ENCODE measurements at regions not wholly inside any gene's neighbourhood (a gene's known extent, or its start where the extent isn't known, plus 50 kb on each side); places are given as distances from the start of the nearest gene placed in this dataset.
A peak's percentile ranks its signal among the peaks of the same experiment; 100 is the strongest.

DNA sequence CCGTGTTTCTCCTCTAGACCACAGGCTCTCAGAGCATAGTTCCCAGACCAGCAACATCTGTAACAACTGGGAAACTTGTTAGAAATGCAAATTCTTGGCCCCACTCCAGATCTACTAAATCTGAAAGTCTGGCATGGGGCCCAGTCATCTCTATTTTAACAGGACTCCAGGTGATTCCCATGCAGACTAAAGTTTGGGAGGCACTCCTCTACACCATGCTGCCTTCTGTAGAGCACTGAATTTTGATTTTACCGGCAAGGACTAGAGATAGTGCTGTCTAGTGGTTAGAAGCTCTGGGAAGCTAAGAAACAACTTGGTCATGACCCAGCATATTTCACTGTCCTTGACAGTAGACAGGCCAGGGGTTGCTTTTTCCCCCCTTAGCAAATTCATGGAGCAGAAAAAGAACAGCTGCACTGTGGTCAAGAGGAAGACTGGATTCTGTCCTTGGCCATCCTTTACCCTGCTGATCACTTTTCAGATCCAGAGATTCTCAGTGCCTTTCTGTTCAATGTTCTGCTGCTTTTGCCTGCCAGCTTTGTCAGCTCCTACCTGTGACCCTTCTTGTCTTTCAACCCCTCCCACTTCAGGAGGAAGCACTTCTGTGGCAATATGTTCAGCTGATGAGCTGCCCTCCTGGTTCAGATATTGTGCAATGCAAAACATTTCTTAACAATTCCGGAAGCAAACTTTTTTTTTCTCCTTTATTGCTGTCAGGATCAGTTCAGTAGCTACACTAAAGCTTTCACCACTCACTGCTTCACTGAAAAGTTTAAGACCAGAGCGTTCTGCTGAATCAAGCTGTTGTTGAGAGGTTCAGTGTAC, 133.8 kb upstream of the NUDT4 start:
- TF ChIP-seq POLR2A (IDR thresholded peaks at IDR 0.05) (no peak), EP300 (IDR thresholded peaks at IDR 0.05) (no peak)
- TF ChIP-seq, protein P1, sequence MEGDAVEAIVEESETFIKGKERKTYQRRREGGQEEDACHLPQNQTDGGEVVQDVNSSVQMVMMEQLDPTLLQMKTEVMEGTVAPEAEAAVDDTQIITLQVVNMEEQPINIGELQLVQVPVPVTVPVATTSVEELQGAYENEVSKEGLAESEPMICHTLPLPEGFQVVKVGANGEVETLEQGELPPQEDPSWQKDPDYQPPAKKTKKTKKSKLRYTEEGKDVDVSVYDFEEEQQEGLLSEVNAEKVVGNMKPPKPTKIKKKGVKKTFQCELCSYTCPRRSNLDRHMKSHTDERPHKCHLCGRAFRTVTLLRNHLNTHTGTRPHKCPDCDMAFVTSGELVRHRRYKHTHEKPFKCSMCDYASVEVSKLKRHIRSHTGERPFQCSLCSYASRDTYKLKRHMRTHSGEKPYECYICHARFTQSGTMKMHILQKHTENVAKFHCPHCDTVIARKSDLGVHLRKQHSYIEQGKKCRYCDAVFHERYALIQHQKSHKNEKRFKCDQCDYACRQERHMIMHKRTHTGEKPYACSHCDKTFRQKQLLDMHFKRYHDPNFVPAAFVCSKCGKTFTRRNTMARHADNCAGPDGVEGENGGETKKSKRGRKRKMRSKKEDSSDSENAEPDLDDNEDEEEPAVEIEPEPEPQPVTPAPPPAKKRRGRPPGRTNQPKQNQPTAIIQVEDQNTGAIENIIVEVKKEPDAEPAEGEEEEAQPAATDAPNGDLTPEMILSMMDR (IDR thresholded peaks at IDR 0.05): no peak
- Histone ChIP-seq H3K4me3 (no peak overlapping the region), H3K27me3 (no peaks in the 10 kb centered on the region), H3K4me1 (ENCODE audit: insufficient read depth) (peaks cover 10% of the 10 kb centered on the region), H3K27ac (no peak overlapping the region), H3K9me3 (no peaks in the 10 kb centered on the region), H3K36me3 (no peaks in the 10 kb centered on the region)
- intact Hi-C loops (cut with DNase I): loop anchor here in 1 of 4 donors (10.0 kb wide), 1 partner anchor 119 kb away; no protein-coding TSS in a partner anchor
- 18 to 28% (median 25%) methylated on average over 4 of the region's 4 CpGs for WGBS, 3 donors
- DNase-seq: peak in 2 of 5 donors; percentile 40 to 57

DNA sequence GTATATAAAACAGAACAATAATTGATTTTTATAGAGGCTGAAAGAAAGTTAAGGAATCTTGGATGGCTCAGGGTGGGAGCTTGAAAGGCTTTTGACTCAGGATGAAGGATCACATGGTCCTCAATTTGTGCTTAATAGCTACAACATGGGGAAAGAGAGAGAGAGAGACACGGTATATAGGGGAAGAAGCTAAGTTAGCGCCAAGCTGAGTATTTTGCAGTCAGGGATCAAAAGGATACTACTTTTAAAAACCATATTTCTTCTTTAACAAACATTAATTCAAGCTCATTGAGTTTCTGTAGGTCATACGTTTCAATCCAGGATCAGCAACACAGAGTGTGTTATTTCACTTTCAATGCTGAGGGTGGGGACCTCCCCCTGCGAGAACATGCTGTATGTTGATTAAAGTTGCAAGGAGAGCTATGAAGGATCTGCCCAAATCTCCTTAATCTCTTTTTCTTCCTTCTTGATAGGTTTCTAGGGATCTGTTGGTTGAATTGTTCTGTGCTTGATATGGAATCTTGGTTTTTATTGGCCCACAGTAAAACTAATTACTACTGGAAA, 133.1 kb upstream of the NUDT4 start:
- DNase-seq: no peak
- Histone ChIP-seq H3K4me1 (ENCODE audit: insufficient read depth) (peaks cover 10% of the 10 kb centered on the region), H3K36me3 (no peaks in the 10 kb centered on the region), H3K4me3 (no peak overlapping the region), H3K27me3 (no peaks in the 10 kb centered on the region), H3K9me3 (no peaks in the 10 kb centered on the region), H3K27ac (no peak overlapping the region)
- intact Hi-C loops (cut with DNase I): loop anchor here in 1 of 4 donors (10.0 kb wide), 1 partner anchor 120 kb away; no protein-coding TSS in a partner anchor
- TF ChIP-seq EP300 (IDR thresholded peaks at IDR 0.05) (no peak), POLR2A (IDR thresholded peaks at IDR 0.05) (no peak)
- TF ChIP-seq, protein P1 (IDR thresholded peaks at IDR 0.05): no peak
- 75 to 84% (median 83%) methylated on average over 4 of the region's 4 CpGs for WGBS, 3 donors

DNA sequence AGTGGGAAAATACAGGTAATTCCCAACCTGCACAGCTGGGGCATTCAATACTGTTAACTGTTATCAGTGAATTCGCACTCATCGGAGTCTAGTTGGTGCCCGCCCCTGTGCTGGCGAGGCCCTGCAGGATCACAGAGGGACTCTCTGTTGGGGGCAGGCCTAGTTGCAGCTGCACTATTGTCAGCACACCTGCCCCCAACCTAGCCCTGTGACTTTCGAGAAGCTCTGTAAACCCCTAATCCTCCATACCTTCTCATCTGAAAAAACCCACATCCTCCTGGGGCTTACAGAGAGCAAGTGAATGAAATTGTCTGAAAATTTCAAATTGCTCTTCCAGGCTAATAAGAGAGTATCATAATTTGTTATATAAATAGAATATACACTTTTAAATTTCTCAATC, 132.2 kb upstream of the NUDT4 start:
- WGBS, 3 donors: 95 to 99% (median 96%) methylated on average over 5 of the region's 5 CpGs
- H3K36me3 ChIP-seq: no peaks in the 10 kb centered on the region
- no peak overlapping the region for H3K4me3 ChIP-seq
- TF ChIP-seq, protein P1 (IDR thresholded peaks at IDR 0.05): no peak
- TF ChIP-seq EP300 (IDR thresholded peaks at IDR 0.05): no peak
- no peak for TF ChIP-seq POLR2A (IDR thresholded peaks at IDR 0.05)
- H3K27me3 ChIP-seq: no peaks in the 10 kb centered on the region
- H3K27ac ChIP-seq: no peak overlapping the region
- intact Hi-C loops (cut with DNase I): loop anchor here in 1 of 4 donors (10.0 kb wide), 1 partner anchor 121 kb away; no protein-coding TSS in a partner anchor
- peaks cover 10% of the 10 kb centered on the region for H3K4me1 ChIP-seq (ENCODE audit: insufficient read depth)
- DNase-seq: no peak
- no peaks in the 10 kb centered on the region for H3K9me3 ChIP-seq

DNA sequence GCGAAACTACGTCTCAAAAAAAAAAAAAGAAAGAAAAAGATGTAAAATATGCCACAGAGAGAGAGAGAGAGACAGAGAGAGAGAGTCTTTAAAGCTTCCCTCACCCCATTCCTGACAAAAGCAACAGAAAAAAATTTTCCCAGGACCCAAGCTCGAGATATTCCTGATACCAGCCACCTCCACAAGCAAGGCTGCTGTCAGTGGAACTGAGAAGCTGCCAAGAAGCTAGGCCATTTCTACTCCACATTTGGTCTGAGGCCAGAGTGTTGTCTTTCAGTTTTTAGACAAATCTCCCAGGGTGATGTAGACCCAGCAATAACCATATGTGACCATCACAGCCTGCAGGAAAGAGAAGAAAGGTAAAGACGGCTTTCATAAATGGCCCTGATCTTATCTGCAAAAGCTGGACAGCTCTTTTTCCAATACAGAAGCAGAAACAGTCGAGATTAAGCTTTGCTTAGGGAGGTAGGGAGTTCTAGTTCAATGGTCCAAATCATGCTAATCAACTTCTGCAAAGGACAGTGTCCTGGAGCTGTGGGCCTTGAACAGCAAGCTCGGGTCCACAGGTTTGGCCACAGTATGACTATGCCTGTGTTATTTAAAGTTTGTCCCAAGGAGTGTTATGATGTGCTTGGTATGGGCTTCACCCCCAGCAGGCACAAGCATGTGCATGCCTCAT, 130.3 kb upstream of the NUDT4 start:
- Histone ChIP-seq H3K4me3 (no peak overlapping the region), H3K4me1 (ENCODE audit: insufficient read depth) (peaks cover 10% of the 10 kb centered on the region), H3K27me3 (no peaks in the 10 kb centered on the region), H3K27ac (no peak overlapping the region), H3K9me3 (no peaks in the 10 kb centered on the region), H3K36me3 (no peaks in the 10 kb centered on the region)
- no peak for DNase-seq
- WGBS, 3 donors: 32 to 66% (median 54%) methylated on average over 6 of the region's 6 CpGs
- TF ChIP-seq EP300 (IDR thresholded peaks at IDR 0.05) (no peak), POLR2A (IDR thresholded peaks at IDR 0.05) (no peak)
- TF ChIP-seq, protein P1 (IDR thresholded peaks at IDR 0.05): no peak
- intact Hi-C loops (cut with DNase I): loop anchor here in 1 of 4 donors (10.0 kb wide), 1 partner anchor 123 kb away; no protein-coding TSS in a partner anchor

Data from ovary (tissue), 7 donors.